GM12864 (cell line): ENCODE measurements at regions not wholly inside any gene's neighbourhood (a gene's known extent, or its start where the extent isn't known, plus 50 kb on each side); places are given as distances from the start of the nearest gene placed in this dataset.

Experiments
- DNase-seq: peaks from one replicate; pipeline ENCODE4 v3.0.0-alpha.2; 2011; ENCODE audit warnings: low read depth
- H3K4me3 ChIP-seq: 2 replicates; pipeline ENCODE4 v1.5.1; 2011; ENCODE audit warnings: mild to moderate bottlenecking, low read depth, low read length, control low read depth
- TF ChIP-seq, protein P1 (sequence below): IDR thresholded peaks from 2 replicates; pipeline ENCODE4 v1.5.1; 2011; ENCODE audit warnings: low read depth, mild to moderate bottlenecking, moderate library complexity, low read length, control low read depth, inconsistent platforms; ENCODE audit errors: missing control alignments

- no peak for DNase-seq
- H3K4me3 ChIP-seq, result no peak overlapping the region
- TF ChIP-seq, protein P1, sequence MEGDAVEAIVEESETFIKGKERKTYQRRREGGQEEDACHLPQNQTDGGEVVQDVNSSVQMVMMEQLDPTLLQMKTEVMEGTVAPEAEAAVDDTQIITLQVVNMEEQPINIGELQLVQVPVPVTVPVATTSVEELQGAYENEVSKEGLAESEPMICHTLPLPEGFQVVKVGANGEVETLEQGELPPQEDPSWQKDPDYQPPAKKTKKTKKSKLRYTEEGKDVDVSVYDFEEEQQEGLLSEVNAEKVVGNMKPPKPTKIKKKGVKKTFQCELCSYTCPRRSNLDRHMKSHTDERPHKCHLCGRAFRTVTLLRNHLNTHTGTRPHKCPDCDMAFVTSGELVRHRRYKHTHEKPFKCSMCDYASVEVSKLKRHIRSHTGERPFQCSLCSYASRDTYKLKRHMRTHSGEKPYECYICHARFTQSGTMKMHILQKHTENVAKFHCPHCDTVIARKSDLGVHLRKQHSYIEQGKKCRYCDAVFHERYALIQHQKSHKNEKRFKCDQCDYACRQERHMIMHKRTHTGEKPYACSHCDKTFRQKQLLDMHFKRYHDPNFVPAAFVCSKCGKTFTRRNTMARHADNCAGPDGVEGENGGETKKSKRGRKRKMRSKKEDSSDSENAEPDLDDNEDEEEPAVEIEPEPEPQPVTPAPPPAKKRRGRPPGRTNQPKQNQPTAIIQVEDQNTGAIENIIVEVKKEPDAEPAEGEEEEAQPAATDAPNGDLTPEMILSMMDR, result no peak
These were observed 852.9 kb upstream of the ADGRL4 start for GRCh38 chr1:79859212-79859948.

DNA sequence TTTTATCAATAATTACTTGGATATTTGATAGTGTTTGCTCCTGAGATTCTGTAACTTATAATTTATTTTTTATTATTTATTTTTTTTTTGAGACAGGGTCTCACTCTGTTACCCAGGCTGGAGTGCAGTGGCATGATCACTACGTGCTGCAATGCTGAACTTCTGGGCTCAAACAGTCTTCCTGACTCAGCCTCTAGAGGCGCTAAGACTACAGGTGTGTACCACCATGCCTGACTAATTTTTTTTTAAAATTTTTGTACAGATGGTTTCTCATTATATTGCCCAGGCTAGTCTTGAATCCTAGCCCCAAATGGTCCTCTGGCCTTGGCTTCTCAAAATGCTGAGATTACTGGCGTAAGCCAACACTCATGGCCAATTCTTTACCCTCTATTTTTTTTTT lies 845.5 kb upstream of the ADGRL4 start:
- TF ChIP-seq, protein P1, result peak; percentile 53
- DNase-seq, result no peak
- no peak overlapping the region for H3K4me3 ChIP-seq

DNA sequence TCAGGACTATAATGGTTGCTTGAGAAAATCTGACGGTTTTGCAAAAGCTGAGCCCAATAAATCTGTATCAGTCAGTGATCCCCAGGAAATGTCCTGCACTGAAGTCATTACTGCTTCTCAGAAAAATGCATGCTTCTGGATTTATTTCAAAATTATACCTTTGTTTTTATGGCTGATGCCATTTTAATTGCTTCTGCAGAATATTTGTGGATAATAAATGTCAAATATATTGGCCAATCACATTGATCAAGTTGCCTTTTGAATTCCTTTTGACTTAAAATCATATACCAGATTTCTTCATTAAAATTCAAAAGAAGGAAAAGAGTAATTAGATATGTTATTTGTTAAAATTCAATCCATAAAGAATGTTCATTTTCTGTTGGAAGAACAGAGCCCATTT lies 842.9 kb upstream of the ADGRL4 start:
- DNase-seq, result no peak
- TF ChIP-seq, protein P1, result no peak
- H3K4me3 ChIP-seq, result no peak overlapping the region

DNA sequence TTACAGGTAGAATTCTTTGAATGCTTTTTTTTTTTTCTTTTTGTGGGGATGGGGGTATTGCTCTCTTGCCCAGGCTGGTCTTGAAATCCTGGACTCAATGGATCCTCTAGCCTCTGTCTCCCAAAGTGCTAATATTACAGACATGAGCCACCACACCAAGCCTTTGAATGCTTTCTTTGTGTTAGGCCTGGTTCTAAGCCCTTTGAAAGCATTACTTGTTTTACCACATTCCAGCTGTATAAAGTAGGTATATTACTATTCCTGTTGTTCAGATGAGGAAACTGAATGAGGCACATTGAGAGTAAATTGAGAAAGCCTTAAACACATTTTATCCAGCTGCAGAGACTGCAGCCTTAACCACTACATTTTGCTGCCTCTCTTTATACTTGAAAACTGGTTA lies 841.8 kb upstream of the ADGRL4 start:
- DNase-seq, result no peak
- H3K4me3 ChIP-seq, result no peak overlapping the region
- TF ChIP-seq, protein P1, result no peak

DNA sequence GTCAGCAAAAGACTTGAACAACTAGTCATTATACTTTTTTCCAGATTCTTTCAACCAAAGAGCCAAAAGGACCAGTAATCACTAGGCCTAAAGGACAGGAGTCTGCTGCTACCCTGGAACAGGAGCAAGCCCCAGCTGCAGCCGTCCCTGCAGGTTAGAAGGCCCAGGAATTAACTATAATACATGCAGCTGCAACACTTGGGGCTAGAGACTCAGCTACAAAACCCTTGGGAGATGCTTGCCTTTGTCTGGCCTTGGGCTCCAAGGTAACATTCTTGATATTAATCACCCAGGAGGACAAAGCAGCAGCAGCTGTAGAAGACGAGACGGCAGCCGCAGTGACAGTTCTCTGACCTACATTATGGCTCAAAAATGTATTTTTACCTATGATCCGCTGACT lies 841.2 kb upstream of the ADGRL4 start:
- no peak overlapping the region for H3K4me3 ChIP-seq
- DNase-seq, result no peak
- TF ChIP-seq, protein P1, result no peak

DNA sequence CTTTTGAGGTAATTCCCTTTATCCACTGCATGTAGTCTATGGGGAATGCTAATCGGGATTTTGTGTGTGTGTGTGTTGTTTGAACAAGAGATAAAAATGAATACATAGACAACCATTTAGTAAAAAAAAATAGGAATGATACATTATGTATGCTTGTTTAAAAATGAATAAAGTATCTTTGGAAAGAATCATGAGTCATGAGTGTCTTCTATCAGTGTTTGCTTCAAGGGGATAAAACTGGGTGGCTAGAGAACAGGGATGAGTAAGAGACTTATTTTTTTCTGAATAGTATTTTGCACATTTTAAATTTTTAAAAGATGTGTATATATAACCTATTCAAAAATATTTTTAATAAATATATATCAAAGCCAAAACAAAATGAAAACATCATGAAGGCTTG lies 839.4 kb upstream of the ADGRL4 start:
- TF ChIP-seq, protein P1, result no peak
- DNase-seq, result no peak
- no peak overlapping the region for H3K4me3 ChIP-seq

DNA sequence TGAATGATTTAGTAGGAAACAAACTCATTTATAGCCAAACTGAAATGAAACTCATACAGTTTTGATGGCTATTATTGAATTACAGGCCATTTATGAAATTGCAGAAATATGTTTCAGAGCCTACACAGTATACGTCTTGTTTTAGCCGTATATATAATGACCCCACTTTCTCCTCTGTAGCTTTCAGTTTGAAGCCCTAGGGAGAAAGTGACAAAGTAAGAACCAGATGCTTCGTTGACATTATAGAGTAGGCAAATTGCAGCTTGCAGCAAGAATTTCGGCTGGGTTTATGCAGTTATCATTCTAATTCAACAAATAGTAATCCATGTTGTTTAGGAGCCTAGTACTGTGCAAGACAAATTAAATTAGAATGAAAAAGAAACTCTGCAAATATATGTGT lies 836.3 kb upstream of the ADGRL4 start:
- no peak for DNase-seq
- no peak overlapping the region for H3K4me3 ChIP-seq
- TF ChIP-seq, protein P1, result no peak
